ENCODE measurements at regions not wholly inside any gene's neighbourhood (a gene's known extent, or its start where the extent isn't known, plus 50 kb on each side); places are given as distances from the start of the nearest gene placed in this dataset.
A peak's percentile ranks its signal among the peaks of the same experiment; 100 is the strongest.

GRCh38 chr20:40416274-40416673, 272.8 kb downstream of the MAFB start (continued):
- no peak for TF ChIP-seq REST (IDR thresholded peaks at IDR 0.05; ENCODE audit: unreplicated experiment)
- no peak for TF ChIP-seq EZH2 (IDR thresholded peaks at IDR 0.05; ENCODE audit: low read depth, unreplicated experiment)
- no peak for TF ChIP-seq POLR2AphosphoS5 (IDR thresholded peaks at IDR 0.05; ENCODE audit: low read depth)
- TF ChIP-seq ZNF114 (CRISPR knock-in tag; IDR thresholded peaks at IDR 0.05) = no peak
- TF ChIP-seq ETS1 (IDR thresholded peaks at IDR 0.05) = no peak
- no peak for TF ChIP-seq NANOG (IDR thresholded peaks at IDR 0.05; ENCODE audit: borderline replicate concordance)

- H3K36me3 ChIP-seq (ENCODE audit: insufficient read depth) = peaks cover 4% of the 10 kb centered on the region; the same call in 1 of the 2 replicates
- ATAC-seq (no peak), DNase-seq (ENCODE audit: low spot score) (no peak)
- Mint-ChIP-seq H3K27ac (peak overlapping the region; percentile 90), H3K27me3 (ENCODE audit: insufficient read depth, low read depth, poor library complexity) (no peaks in the 10 kb centered on the region), H3K9me3 (peaks cover 21% of the 10 kb centered on the region), H3K4me3 (no peak overlapping the region), H3K4me1 (no peaks in the 10 kb centered on the region), H3K36me3 (ENCODE audit: low read depth) (peaks cover 10% of the 10 kb centered on the region; the same call in 2 of the 3 replicates)
- H3K4me2 ChIP-seq = no peak overlapping the region
- no peak overlapping the region for H2AFZ ChIP-seq
- TF ChIP-seq ZNF331 (CRISPR knock-in tag; IDR thresholded peaks at IDR 0.05; ENCODE audit: low read depth) = no peak
- TF ChIP-seq ZNF114 (CRISPR knock-in tag; IDR thresholded peaks at IDR 0.05) = peak; percentile 96; the same call in 1 of the 2 replicates
- no peaks in the 10 kb centered on the region for H3F3A ChIP-seq (replicated peaks; ENCODE audit: low read depth)
- no peak overlapping the region for H3K4me3 ChIP-seq
- no peaks in the 10 kb centered on the region for H3K79me2 ChIP-seq (replicated peaks; ENCODE audit: insufficient read depth)
- no peak overlapping the region for H3K27ac ChIP-seq (ENCODE audit: low read depth)
- no peaks in the 10 kb centered on the region for H3K27me3 ChIP-seq (ENCODE audit: insufficient read depth)
- H3K4me1 ChIP-seq (ENCODE audit: insufficient read depth) = no peaks in the 10 kb centered on the region
- no peaks in the 10 kb centered on the region for H4K20me1 ChIP-seq (replicated peaks; ENCODE audit: insufficient read depth)
- H3K9me2 ChIP-seq (ENCODE audit: insufficient read depth) = no peaks in the 10 kb centered on the region; the same call in none of the 2 replicates
These were observed 274.0 kb downstream of the MAFB start for GRCh38 chr20:40414843-40415615.

- Histone ChIP-seq H3K27me3 (ENCODE audit: insufficient read depth) (no peaks in the 10 kb centered on the region), H3K4me1 (ENCODE audit: insufficient read depth) (no peaks in the 10 kb centered on the region), H2AFZ (no peak overlapping the region), H3K36me3 (ENCODE audit: insufficient read depth) (no peaks in the 10 kb centered on the region; the same call in 1 of the 2 replicates), H3K79me2 (replicated peaks; ENCODE audit: insufficient read depth) (no peaks in the 10 kb centered on the region), H3K27ac (ENCODE audit: low read depth) (no peak overlapping the region), H3K4me2 (no peak overlapping the region), H4K20me1 (replicated peaks; ENCODE audit: insufficient read depth) (no peaks in the 10 kb centered on the region; the same call in 1 of the 2 replicates), H3K9me2 (ENCODE audit: insufficient read depth) (peaks cover 14% of the 10 kb centered on the region), H3F3A (replicated peaks; ENCODE audit: low read depth) (no peaks in the 10 kb centered on the region), H3K4me3 (no peak overlapping the region)
- Mint-ChIP-seq H3K4me1 (no peaks in the 10 kb centered on the region), H3K9me3 (no peaks in the 10 kb centered on the region; the same call in 2 of the 3 replicates), H3K27me3 (ENCODE audit: insufficient read depth, low read depth, poor library complexity) (no peaks in the 10 kb centered on the region), H3K4me3 (no peak overlapping the region), H3K36me3 (ENCODE audit: low read depth) (no peaks in the 10 kb centered on the region), H3K27ac (no peak overlapping the region)
- no peak for DNase-seq (ENCODE audit: low spot score)
- ATAC-seq = no peak
- TF ChIP-seq ZNF114 (CRISPR knock-in tag; IDR thresholded peaks at IDR 0.05) = no peak
- TF ChIP-seq CTCF (conservative IDR thresholded peaks at IDR 0.05; ENCODE audit: low read depth in 2 of 2) = no peak
- no peak for TF ChIP-seq CREB1 (CRISPR knock-in tag; IDR thresholded peaks at IDR 0.05; ENCODE audit: low read depth)
- no peak for TF ChIP-seq JUNB (IDR thresholded peaks at IDR 0.05; ENCODE audit: unreplicated experiment)
- no peak for TF ChIP-seq REST (IDR thresholded peaks at IDR 0.05; ENCODE audit: unreplicated experiment)
- no peak for TF ChIP-seq ZNF331 (CRISPR knock-in tag; IDR thresholded peaks at IDR 0.05; ENCODE audit: low read depth)
These were observed 279.0 kb downstream of the MAFB start for GRCh38 chr20:40410028-40410427.
